ENCODE measurements at regions not wholly inside any gene's neighbourhood (a gene's known extent, or its start where the extent isn't known, plus 50 kb on each side); places are given as distances from the start of the nearest gene placed in this dataset.

DNA sequence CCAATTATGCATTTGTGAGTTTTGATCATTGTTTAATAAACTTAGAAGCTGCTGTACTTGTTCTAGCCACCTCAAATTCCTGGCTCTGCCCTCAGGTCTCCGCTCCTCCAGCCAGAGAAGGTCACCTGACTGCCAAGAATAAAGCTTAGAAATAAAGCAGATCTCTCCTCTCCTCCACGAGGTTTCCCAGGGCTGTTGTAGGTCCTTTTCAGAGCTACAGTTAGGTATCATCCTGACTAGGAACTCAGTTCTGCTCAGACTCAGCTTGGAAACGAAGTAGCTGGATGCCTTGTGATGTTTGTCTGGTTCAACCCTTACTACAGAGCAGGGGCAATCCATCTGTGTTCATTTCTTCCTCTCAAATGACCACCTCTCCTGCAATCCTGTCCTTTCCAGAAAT is 79.1 kb upstream of the RAPGEF2 start:
- TF ChIP-seq, protein P1, sequence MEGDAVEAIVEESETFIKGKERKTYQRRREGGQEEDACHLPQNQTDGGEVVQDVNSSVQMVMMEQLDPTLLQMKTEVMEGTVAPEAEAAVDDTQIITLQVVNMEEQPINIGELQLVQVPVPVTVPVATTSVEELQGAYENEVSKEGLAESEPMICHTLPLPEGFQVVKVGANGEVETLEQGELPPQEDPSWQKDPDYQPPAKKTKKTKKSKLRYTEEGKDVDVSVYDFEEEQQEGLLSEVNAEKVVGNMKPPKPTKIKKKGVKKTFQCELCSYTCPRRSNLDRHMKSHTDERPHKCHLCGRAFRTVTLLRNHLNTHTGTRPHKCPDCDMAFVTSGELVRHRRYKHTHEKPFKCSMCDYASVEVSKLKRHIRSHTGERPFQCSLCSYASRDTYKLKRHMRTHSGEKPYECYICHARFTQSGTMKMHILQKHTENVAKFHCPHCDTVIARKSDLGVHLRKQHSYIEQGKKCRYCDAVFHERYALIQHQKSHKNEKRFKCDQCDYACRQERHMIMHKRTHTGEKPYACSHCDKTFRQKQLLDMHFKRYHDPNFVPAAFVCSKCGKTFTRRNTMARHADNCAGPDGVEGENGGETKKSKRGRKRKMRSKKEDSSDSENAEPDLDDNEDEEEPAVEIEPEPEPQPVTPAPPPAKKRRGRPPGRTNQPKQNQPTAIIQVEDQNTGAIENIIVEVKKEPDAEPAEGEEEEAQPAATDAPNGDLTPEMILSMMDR (IDR thresholded peaks at IDR 0.05; ENCODE audit: low read depth, low read length, poor library complexity, severe bottlenecking) = no peak
- no peak for TF ChIP-seq EZH2phosphoT487 (IDR thresholded peaks at IDR 0.05; ENCODE audit: borderline replicate concordance, low read length)

All from DOHH2 (cell line).